ENCODE measurements at regions not wholly inside any gene's neighbourhood (a gene's known extent, or its start where the extent isn't known, plus 50 kb on each side); places are given as distances from the start of the nearest gene placed in this dataset.
A peak's percentile ranks its signal among the peaks of the same experiment; 100 is the strongest.

DNA sequence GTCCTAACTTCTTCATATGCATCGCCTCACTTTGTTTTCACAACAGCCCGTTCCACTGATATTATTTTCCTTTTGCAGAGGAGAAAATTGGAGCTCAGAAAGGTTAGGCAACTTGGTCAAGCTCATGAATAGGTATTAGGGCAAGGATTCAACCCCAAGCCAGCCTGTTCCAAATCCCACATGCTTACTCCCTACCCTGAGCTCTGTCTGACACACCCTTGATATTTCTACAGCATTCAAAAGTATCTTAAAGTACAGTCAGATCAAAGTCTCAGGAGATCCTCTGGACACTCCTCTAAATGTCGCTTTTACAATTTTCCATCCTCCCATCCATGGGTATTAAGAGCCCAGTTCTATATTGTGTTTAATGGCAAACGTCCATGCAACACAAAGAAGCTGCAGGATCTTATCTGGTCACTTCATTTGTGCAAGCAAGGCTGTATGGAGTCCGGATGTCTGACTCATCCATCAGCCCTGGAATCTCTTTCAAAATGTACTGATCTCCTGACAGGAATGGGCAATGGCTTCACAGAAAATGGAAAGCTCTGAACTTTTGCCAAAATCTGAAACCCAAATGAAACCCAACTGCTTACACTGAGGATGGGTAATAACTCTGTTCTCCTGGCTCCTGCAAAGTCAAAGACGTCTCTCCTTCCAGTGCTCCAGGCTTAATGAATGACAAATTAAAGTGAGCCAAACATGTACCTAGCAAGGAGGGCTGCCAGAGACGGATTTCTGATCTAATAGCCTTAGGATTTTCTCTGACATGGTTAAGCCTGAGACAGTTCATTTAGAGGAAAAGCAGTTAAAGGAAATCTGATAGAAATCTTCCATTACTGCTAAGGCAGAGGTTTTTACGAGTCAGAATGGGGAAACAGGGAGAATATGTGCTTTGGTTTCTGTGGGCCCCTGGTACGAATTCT is 230.9 kb upstream of the RORA start:
- DNase-seq: no peak

DNA sequence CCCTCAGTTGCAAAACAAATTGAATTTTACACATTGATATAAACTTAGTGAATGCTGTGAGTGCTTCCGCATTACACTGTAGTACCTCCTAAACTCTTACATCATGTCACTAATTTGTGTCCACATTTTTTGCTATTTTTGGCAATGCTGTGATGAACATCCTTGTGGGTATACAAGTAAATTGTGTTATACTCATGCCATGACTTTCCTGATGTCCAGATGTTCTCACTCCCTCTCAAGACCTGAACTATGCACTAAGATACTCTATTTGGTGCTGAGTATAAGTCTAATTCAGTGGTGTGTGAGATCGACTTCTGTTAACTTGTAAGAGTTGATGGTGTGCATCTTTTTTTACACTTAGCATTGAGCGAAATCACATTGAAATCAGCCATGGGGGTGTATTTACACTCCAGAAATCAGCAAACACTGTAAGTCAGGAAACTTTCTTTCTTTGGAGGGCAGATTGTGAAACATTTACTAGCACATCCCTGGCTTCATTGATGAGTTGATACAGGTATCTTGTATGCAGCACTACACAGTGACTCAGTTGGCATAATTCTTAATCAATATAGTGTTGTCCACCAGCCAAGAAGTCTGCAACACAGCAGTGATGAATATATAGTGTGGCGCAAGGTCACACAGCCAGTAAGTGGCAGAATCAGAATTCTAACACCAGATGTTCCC is 228.1 kb upstream of the RORA start:
- no peak for DNase-seq

DNA sequence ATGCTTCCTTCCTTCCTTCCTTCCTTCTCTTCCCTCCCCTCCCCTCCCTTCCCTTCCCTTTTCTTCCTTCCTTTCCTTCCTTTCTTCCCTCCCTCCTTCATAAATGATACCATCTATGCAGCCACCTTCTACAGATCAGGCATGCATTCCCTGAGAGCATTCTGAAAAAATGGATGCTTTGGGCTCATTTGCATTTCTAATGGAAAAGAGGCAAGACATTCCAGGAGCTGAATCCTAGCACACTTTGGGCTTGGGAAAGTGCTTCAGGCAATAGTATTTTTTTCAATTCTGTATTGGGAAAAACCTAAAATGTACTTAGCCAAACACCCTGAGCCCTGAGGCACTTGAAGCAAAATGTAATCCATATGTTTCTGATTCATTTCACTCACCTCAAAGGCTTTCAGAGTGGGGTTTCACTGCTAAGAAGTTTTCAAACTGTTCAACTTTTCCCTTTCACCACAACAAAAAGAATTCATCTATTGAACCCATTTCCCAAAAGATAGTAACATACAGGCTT is 220.1 kb upstream of the RORA start:
- no peak for DNase-seq

GRCh38 chr15:61447981-61448380 is 218.9 kb upstream of the RORA start:
- DNase-seq: no peak

DNA sequence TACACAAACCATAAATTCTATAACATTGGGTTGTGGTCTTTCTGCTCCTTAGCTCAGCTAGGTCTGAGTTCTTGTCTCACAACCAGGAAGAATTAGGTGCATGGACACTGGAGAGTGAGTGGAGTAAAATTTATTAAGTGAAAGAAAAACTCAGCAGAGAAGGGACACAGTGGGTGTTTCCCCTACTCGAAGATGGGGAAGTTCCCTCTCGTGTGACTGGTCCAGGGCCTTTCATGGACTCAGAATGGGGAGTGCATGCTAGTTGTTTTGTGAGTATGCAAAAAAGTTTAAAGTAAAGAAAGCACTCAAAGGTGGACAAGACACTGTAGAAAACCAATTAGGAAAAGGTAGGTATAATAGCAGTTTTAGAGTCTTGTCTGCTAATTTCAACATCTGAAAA is 215.5 kb upstream of the RORA start:
- DNase-seq: peak; percentile 43

GRCh38 chr15:61442821-61443220 is 213.7 kb upstream of the RORA start:
- no peak for DNase-seq

DNA sequence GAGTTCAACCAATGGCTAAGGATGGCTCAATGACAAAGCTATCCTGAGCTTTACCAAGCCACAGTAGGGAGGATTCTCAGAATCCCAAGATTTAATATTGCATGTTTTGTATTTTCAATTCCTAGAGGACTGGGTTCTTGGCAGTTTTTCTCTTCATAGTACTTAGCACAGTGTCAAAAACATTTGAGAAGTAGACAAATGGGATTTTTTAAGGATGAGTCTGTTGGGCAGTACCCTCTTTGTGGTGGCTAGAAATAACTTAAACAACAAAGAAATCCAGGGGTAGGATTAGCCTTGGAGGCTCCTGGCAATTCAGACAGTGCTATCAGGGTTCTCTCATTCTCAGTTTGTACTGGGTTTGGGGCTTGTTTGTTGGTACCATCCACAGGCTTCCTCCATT is 212.8 kb upstream of the RORA start:
- DNase-seq: no peak

- no peak for DNase-seq
Measured at GRCh38 chr15:61426466-61426865, 197.4 kb upstream of the RORA start.

GRCh38 chr15:61425934-61426333 is 196.8 kb upstream of the RORA start:
- no peak for DNase-seq

DNA sequence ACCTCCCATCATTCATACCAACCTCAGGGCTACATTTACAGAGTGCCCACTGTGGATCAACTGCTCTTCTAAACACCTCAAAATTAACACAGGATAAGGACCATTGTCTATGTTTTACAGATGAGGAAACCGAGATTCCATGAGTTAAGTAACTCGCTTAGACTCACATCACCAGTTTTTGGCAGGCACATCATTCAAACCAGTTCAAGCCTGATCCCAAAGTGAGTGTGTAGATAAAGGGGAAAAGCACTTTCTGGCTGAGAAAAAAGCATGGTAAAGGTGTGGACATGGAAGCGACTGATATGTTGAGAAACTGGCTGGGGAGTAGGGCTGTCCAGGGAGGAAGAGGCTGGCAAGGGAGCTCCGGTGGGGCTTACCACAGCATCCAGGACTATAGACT is 193.7 kb upstream of the RORA start:
- DNase-seq: no peak

- DNase-seq: no peak
Measured at GRCh38 chr15:61421938-61422337, 192.8 kb upstream of the RORA start.

DNA sequence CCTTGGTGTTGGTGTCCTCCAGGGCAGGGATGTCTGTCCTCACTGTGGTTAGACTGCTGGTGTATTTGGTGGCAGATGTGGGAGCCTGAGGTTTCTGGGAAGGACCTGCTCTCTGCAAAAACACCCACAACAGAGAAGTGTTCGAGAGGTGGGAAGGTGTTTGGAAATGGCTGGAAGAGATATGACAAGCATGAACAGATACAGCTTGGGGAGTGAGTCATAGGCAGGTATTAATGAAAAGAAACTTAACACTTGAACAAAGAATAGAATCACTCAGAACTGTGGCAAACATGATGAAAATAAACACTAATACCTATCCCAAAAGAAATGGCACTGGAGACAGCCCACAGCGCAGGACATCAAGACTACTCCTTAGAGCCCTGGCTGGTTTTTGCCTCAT is 192.4 kb upstream of the RORA start:
- DNase-seq: no peak

DNA sequence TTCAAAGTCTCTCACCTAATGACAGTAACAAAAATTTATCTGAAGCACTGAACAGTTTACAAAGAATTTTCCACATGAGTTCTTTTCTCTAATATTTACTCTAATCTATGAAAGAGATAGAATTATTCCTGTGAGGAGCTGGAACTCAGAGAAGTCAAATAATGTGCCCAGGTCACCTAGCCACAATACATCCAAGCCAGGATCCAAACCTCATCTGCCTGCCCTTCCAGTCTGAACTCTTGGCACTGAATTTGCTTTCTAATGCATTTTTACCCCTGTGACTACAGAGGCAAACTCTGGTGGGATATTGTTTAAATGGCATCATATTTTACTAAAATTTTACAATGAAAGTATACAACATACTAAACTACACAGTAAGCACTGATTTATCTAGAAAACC is 191.4 kb upstream of the RORA start:
- no peak for DNase-seq

DNA sequence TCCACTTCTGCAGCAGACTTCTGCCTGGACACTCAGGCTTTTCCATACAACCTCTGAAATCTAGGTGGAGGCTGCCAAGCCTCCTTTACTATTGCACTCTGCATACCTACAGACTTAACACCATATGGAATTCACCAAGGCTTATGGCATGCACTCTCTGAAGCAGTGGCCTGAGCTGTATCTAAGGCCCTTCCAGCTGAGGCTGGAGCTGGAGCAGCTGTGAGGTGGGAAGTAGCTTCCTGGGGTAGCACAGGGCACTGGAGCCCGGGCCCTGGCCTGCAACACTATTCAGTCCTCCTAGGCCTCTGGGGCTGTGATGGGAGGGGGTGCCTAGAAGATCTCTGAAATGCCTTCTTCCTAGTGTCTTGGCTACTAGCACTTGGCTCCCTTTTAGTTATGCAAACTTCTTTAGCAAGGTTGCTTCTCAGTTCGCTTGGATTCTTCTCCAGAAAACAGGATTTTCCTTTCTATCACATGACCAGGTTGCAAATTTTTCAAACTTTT is 186.6 kb upstream of the RORA start:
- DNase-seq: no peak

DNA sequence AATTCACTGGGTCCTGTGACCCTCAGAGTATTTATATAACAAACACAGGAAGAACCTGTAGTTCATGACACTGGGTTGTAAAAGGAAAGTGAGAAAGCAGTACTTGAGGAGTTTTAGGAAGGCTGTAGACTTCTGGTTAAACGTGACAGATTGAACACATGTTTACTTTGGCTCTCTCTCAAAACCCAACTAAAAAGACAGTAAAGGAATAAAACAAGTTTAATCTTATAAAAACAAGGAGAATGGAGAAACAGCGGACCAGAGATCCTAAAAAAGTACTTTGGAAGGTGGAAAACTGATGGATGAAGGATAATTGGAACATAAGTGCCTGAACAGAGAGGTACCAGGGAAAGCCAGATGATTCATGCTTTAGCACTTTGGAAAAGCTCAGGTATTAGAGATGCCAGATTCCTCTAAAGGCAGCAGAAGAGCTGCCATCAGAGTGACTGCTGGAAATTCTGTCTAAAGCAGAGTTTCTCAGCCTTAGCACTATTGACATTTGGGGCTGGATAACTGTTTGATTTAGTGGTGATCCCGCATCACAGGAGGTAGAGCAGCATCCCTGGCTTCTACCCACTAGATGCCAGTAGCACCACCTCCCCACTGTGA is 182.9 kb upstream of the RORA start:
- no peak for DNase-seq

DNA sequence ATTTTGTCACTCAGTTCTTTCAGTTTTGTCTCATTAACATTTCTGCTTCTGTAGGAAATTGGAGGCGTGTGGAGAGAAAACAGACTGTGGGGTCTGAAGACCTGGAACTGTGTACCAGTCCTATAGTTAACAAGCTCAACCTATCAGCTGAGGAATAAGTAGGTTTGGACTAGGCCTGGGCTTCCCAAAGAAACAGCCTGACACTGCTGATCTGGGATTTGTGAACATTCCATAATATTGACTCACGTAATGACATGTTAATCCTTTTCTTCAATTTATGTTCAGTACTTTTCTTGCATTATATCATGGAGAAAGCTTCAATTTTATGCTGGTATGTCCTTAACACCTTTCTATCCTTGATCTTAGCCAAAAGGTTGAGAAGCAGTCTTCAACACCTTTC is 181.6 kb upstream of the RORA start:
- no peak for DNase-seq

DNA sequence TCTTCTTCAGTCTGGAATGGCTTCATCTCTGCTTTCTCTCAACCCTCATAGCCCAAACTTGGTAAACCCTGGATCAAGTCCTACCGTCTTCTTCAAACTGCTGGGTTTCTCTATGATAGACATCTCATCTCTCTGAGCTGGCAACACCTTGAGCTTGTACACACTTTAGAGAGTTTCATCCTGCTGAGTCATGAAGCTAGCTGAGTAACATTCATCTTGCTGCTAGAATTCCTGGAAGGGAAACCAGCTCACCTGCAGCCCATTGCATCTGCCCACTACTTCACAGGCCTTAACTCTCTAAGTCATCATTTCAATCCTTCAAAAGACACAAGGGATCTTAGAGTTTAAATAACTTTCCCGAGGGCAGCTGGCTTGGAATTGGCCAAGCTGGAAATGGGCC is 175.5 kb upstream of the RORA start:
- DNase-seq: no peak

DNA sequence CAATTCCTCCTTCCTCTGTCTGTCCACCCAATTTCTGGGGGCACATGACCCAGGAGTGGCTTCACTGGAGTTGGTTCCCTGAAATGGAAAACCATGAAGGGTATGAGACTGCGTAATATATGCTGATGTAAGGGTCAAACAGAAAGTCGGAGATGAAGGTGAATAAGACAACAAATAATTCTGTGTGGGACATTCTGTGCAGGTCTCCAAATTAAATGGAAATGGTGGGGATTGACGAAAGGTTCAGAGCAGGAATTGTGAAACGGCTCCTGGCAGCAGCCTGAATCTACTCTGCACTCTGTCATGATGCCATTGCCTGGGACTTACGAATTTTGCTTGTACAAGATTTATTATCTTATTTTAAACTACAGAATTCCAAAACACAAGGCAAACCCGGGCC is 174.8 kb upstream of the RORA start:
- DNase-seq: no peak

DNA sequence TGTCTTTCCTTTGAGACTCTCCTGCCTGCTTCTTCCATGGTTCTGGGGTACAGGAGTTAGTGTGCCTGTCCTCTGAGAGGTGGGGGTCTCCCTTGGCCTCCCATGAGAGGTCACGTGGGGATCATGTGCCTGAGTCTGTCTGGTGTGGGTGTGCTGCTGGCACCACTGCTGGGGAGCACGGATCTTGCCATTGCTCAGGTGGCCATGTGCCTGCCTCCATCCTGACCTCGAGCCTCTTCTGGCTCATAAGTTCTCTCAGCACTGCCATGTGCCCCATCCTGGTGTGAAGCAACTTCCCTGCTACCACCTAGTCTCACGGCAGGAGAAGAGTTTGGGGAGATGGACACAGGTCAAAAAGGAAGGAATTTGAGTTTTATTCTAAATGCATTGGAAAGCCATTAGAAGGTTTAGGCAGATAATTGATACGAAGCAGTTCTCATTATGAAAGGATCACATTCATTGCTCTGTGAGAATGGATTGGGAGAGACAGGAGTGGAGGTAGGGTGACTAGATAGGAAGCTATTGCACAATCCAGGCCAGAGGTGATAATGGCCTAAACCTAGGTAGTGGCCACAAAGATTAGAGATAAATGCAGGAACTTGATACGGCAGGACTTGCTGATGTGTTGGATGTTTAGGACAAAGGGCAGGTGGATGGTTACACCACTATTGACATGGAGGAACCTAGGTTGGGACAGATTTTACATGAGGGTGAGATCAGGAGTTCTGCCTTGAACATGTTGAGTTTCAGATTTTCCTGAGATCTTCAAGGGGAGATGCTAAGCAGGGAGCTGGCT is 173.0 kb upstream of the RORA start:
- no peak for DNase-seq

- DNase-seq: no peak
Measured at GRCh38 chr15:61398310-61398709, 169.2 kb upstream of the RORA start.

GRCh38 chr15:61396235-61396919 is 167.3 kb upstream of the RORA start:
- DNase-seq: no peak

DNA sequence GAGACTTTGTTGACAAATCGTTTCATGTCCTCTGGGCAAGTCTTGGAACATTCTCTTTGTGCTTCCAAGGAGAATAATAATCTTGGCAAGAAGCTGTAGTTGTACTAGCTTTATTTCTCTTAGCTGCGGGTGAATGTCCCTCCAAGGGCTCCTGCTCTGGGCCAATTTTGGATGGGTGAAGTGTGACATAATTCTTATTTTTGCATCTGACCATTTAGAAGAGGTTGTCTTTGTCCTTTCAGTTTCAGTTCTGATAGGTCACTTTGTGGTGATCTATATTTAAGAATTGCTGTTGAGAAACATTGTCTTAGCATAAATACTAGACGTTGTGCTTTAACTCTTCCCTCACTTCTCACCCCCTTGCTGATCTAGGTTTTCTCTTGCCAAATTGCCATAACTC is 164.8 kb upstream of the RORA start:
- DNase-seq: peak; percentile 6

Measured in inflammatory macrophage treated with lipopolysaccharide for 4 hours (primary cell).